AG20443 (cell line): ENCODE measurements at regions not wholly inside any gene's neighbourhood (a gene's known extent, or its start where the extent isn't known, plus 50 kb on each side); places are given as distances from the start of the nearest gene placed in this dataset.

Experiments
- DNase-seq: peaks from one replicate; pipeline ENCODE4 v3.0.0; 2012; ENCODE audit warnings: low spot score, mixed read lengths

- no peak for DNase-seq
These were observed 241.8 kb downstream of the ALDH8A1 start for GRCh38 chr6:134708079-134708478.

GRCh38 chr6:134707342-134708031, 242.4 kb downstream of the ALDH8A1 start:
- DNase-seq = peak; percentile 30

- no peak for DNase-seq
These were observed 243.1 kb downstream of the ALDH8A1 start for GRCh38 chr6:134706806-134707205.

DNA sequence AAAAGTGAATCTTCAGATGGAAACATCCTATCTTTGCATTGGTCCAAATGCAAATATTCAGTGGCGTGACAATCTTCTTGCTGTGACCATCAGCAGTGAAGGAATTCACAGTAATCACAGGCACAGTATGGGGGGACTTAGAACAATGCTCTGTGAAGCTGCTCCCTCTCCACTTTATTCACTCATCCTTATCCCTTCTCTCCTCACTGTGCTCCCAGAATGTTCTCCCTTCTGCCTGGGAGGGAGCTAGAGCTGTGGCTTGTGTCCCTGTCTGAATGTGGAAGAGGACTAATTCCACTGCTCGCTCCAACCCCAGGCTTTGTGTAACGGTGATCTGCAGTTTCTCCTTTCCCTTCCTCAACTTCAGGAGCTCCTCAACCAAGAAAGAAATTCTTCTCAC, 243.7 kb downstream of the ALDH8A1 start:
- DNase-seq = no peak

GRCh38 chr6:134703206-134703605, 246.7 kb downstream of the ALDH8A1 start:
- no peak for DNase-seq

DNA sequence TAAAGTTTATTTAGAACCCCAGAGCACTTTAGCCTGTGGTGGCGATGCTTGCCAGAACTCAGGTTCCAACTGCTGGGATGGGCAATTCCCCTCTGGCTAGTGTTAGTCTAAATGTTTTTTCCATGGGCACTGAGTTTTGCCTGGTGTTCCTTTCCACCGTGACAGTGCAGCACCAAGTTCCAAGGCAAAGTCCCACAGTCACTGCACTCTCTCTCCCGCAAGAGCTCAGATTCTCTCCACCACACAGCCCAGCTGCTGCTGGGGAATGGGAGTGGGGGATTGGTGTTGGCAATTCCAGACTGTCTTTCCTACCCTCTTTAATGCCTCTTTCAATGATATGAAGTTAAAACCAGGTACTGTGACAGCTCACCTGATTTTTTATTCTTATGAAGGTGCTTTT, 247.6 kb downstream of the ALDH8A1 start:
- no peak for DNase-seq

DNA sequence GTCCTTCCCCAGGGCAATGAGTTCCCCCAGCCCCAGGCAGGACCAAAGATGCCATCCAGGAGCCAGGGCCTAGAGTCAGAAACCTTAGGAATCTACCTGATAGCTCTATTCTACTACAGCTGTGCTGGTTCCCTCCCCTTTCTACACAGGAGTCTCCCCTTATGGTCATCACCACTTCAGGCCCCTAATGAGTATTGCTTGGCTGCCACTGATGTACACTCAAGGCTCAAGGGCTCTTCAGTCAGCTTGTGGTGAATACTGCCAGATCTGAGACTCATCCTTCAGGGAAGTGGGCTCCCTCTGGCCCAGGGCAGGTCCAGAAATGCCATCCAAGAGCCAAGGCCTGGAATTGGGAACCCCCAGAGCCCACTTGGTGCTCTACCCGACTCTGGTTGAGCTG, 248.6 kb downstream of the ALDH8A1 start:
- DNase-seq = no peak

- DNase-seq = no peak
These were observed 251.7 kb downstream of the ALDH8A1 start for GRCh38 chr6:134698228-134698627.

DNA sequence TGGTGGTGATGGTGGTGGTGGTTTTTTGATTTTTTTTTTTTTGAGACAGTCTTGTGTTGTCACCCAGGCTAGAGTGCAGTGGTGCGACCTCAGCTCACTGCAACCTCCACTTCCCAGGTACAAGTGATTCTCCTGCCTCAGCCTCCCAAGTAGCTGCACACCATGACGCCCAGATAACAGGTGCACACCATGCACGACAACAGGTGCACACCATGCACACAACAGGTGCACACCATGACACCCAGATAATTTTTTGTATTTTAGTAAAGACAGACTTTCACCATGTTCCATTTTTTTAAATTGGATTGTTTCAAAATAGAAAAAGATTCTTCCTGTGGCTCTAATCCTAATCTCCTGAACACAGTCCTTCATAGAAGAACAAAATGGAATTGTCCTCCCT, 257.9 kb downstream of the ALDH8A1 start:
- no peak for DNase-seq

DNA sequence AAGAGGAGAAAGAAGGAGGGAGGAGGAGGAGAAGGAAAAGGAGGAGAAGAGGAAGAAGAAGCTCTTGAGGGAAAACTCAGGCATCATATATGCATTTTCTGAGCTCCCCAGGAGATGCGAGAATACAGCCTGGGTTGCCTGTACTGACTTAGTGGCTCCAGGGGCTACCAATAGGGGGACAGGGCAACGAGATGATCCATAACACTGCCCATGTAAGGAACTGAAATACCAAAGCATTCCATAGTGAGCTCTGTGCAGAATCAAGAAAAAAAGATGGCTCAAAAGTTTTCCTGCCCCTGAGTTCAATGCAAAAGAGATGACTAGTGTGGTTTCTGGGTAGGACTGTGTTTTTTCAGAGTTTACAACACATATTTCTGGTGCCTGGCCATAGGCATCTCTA, 258.7 kb downstream of the ALDH8A1 start:
- no peak for DNase-seq

- no peak for DNase-seq
These were observed 259.9 kb downstream of the ALDH8A1 start for GRCh38 chr6:134690048-134690447.

DNA sequence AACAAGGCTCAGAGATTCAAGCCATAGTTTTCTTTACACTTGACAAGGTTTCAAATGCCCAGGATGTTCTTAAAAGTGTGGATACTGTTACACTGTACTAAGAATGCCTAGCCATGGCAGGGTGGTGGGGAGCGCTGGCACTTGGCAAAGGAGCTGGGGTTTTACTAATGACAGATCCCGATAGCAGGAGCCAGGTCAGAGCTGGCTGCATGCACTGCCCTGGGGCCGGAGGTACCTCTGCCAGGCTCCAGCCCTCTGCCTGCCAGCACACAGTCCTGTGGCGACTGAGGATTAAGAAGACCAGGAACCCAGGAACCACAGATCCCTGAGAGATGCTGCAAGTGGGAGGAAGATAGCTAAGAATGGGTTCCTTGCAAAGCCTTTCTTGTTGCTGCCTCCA, 260.3 kb downstream of the ALDH8A1 start:
- DNase-seq = no peak

DNA sequence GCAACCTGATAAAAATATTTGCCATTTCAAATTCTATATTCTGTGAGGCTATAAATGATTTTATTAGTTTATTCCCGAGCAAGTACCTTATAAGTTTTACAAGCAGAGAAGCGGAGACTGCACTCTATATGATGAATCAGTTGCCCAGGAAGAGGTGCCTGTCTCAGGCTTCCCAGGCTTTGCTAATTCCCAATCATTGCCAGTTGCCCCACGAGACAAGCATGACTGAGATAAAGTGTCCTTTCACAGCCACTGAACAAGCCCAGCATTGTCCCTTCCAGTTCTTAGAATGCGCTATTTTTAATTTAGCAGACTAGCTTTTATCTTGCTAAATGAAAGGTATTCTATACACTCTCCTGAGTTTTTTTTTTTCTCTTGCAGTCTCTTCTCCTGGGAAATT, 260.7 kb downstream of the ALDH8A1 start:
- DNase-seq = no peak

- DNase-seq = no peak
These were observed 263.8 kb downstream of the ALDH8A1 start for GRCh38 chr6:134686071-134686470.

DNA sequence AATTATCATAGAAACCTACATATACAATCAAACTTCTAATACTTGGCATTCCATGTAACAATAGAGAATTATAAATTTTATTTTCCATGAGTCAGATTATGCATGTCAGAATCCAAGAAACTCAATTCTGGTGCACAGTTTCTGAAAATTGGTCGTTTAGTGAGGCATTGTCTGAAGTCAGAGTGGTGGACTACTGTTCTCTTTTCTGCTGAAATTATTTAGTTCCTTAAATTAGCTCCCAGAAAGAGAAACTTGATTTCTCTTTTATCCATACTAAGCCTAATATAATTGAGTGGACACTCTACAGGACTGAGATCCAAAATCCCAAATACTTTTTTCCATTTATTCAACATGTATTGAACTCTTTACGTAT, 265.5 kb downstream of the ALDH8A1 start:
- DNase-seq = no peak

DNA sequence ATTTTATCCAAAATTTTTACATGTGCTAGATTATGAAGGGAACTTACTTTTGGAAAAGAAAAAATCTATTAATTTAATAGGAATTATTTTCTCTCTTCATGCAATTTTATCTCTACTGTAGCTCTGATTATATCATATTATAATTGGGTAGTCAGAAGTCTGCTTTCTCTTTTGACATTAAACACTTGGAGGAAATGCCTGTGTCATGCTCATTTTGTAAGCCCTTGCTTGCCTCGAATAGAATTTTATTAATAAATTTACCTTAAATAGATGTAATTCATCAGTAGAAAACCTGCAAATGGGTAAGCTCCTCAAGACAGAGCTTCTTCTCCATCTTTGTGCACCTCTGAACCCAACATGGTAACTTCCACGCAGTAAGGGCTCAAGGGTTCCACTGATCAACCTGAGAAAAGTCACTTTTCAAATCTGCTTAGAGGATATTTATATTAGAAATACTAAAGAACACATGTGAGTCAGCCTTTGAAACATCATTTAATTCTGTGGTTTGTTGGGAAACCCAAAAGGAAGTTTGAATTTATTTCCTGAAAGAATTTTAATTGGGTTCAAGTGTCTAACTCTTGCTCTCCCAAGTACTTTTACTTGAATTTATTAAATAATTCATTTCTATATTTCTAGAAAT, 266.0 kb downstream of the ALDH8A1 start:
- DNase-seq = no peak

- DNase-seq = no peak
These were observed 269.5 kb downstream of the ALDH8A1 start for GRCh38 chr6:134680433-134680832.

DNA sequence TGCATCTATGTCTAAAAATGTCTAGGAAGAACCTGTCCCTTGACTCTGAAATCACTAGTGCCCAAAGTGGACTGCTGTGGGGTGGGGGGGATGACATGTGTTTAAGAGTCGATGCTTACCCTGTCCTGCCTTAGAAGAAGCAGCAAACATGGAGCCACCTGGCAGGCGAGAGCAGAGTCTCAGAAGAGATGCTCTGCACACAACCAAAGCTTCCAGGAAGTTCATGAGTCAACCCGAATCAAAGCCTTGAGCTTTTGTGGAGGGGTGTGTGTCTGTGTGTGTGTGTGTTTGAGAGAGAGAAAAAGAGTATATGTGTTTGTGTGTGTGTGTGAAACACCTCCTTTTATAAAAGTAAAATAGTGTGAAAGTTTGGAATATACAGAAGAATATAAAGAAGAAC, 269.9 kb downstream of the ALDH8A1 start:
- DNase-seq = no peak

- no peak for DNase-seq
These were observed 271.4 kb downstream of the ALDH8A1 start for GRCh38 chr6:134678436-134678889.

DNA sequence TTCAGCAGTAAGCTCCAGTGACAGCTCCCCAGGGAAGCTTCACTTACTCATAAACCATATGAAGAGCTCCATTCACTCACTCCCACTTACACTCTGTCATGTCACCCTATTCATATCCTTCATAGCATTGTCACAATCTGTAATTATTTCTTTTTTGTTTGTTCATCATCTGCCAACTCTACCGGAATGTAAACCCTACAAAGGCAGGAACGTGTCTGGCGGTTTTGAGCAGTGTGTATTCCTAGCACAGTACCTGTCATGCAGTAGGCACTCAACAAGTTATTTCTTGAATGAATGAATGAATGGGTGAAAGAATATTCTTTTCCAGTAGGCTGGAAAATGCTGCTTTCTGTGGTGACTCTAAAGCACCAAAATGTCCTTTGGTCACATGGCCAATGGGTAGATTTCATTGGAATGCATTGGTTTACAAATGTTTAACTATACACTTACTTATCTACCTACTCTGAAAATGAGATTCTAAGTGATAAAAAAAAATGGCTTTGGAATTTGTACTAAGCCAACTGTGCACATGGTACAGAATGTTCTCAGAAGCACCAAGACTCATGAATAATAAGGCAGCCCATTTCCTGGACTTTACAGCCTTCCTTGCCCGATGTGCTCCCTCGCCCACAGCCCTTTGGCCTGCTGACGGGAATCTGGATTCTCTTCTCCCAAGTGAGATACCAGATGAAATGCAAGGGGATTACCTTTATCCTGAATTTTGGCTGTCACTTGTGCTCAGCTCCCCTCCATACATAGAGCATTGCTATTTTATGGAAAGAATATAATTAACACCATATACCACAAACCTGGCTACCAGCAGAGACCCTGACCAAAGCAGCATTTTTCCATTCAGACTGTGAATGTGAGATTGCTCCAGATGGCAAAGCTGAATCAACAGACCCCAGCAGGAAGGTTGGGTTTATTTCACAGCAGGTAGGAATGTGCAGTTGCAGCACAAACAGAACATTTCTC, 273.3 kb downstream of the ALDH8A1 start:
- no peak for DNase-seq

GRCh38 chr6:134675110-134676054, 274.5 kb downstream of the ALDH8A1 start:
- no peak for DNase-seq

DNA sequence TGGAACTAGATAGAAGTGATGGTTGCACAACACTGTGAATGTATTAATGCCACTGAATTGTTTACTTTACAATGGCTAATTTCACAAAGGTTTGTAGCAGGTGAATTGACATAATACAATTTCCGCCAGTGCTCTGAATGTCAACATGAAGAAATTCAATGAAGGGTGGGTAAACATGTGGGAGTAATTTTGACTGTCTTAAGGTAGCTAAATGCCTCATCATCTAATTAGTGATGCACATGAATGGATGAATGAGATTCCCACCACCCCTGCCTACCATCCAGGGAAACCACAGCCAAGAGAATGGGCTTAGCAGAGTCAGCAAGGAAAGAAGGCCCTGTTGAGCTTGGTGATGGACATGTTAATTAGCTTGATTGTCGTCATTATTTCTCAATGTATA, 275.3 kb downstream of the ALDH8A1 start:
- no peak for DNase-seq
